ENCODE measurements at regions not wholly inside any gene's neighbourhood (a gene's known extent, or its start where the extent isn't known, plus 50 kb on each side); places are given as distances from the start of the nearest gene placed in this dataset.
A peak's percentile ranks its signal among the peaks of the same experiment; 100 is the strongest.
"Not testable (repeated sequence)": the region's sequence is repeated elsewhere in the genome, so short reads cannot be mapped to it uniquely, and the experiment has no call there.

DNA sequence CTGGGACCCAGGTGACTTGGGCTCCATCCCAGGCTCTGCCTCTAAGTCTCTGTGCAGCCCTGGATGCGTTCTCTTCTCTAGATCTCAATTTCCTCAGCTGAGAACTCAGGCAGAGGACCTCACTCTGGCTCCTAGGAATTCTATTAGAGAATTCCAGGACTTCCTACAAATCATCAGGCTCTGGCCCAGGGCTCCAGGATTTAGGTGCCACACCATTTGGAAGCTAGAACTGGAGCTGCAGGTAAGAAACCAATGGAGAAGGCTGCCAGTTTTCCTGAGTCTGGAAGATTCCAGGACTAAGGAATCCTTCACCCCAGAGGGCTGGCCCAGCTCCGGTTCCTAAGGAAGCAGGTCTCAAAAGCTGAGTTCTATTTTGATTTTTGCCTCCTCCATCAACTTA, 189.8 kb upstream of the CDH5 start:
- DNase-seq (ENCODE audit: low spot score) (no peak), ATAC-seq (no peak)

DNA sequence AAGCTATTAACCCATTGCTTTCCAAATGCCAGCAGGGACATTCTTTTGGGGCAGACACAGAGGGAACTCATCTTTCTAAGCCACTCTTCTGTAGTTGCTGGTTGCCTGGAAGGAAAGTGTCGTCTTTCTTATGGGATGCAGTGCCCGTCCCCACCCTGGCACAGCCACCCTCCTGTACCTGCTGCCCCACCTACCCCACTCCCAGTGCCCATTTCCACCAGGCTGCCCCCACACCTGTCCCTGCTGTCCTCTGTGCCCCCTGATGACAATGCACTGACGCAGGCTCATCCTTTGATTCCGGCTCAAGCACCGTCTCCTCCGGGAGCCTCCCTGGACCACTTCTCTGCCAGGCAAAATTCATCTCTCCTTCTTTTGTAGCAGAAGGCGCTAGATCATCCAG, 190.4 kb upstream of the CDH5 start:
- ATAC-seq = no peak
- DNase-seq (ENCODE audit: low spot score) = no peak

DNA sequence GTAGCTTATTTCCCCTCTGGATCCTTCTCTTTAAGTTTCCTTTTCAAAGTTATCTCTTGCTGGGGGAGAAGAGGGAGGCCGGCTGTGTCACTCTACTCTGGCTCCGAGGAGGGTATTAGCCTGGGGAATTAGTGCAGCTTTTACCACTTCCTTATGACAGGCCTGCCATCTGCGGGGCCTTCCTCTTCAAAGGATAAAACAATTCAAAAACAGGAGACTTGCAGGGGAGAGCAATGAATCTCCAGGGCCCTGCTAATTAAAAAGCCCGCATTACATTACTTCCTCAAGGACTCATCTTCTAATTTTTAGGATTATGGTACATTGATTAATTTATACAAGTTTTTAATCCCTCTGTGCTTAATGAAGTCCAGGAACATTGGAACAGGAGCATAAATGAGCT, 190.9 kb upstream of the CDH5 start:
- DNase-seq (ENCODE audit: low spot score) (no peak), ATAC-seq (no peak)

DNA sequence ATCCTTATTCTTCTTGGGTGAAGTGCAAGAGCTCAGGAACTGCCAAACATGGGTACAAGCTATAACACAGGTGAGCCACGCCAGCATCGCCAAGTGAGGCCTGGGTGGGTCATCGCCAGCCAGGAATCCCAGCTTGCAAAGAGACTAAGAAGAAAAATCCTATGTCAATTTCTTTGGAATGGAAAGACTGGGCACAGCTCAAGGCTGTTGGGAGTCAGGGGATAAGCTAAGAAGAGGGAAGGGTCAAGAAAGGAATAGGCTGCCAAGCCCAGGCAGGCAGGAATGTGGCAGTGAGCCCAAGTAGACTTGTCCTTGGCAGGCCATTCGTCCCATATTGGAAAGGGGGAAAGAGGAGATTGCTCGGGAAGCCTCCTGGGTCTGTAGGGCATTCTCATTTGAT, 191.4 kb upstream of the CDH5 start:
- DNase-seq (ENCODE audit: low spot score) (no peak), ATAC-seq (no peak)

DNA sequence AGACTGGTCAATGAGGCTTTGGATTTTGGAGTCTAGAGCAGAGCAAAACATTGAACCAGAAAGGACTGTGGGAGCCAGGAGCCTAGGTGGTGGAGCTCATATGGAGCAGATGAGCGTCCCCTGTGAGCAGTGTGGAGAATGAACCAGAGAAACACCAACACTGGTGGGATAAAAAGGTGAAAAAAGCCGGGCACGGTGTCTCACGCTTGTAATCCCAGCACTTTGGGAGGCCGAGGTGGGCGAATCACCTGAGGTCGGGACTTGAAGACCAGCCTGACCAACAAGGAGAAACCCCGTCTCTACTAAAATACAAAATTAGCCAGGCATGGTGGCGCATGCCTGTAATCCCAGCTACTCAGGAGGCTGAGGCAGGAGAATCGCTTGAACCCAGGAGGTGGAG, 192.7 kb upstream of the CDH5 start:
- ATAC-seq; DNase-seq (ENCODE audit: low spot score): not testable (repeated sequence)

DNA sequence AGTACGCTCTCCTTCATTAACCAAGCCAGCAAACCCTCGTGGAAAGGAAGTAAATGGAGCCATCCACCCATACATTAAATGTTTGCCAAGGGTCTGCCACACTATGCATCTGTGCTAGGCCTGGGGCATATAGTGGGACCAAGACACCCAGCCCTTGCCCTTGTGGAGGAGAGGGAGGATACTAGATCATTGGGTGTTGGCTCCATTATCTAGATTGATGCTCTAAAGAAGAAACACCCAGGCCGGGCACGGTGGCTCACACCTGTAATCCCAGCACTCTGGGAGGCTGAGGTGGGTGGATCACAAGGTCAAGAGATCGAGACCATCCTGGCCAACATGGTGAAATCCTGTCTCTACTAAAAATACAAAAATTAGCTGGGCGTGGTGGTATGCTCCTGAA, 193.3 kb upstream of the CDH5 start:
- ATAC-seq; DNase-seq (ENCODE audit: low spot score): not testable (repeated sequence)

DNA sequence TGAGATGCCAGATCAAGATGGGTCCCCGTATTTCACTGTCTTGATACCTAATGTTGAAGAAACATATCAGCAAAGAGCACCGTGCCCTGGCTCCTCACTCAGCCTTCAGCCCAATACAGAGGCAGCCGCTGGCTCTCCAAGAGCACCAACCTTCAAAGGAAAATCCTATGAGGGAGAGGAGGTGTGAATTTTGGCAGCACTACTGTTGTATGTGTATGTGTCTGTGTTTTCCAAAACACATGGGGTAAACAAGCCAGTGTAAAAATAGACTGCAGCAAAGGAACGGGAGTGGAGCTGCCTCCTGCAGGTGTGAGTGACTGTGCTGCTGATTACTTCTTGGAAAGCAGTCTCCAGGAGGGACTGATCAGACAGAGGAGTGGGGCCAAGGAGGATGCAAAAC, 194.0 kb upstream of the CDH5 start:
- ATAC-seq (no peak), DNase-seq (ENCODE audit: low spot score) (no peak)

DNA sequence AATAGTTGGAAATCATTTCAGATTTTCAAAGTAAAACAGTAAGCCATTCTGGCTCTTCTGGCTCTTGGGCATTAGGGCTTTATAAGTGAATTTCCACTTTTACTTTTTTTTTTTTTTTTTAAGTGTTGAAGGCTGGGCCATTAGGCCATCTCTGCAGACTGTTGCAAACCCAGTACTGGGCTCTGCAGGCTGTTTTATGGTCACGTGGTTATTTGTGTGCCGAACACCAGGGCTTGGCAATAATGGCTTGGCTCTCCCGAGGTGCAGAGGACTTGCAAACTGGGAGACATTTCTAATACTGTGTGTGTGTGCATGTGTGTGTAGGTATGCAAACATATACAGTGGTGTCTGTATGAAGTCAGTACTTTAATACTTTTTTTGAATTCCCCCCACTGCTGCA, 194.9 kb upstream of the CDH5 start:
- peak; percentile 48 for ATAC-seq
- no peak for DNase-seq (ENCODE audit: low spot score)

DNA sequence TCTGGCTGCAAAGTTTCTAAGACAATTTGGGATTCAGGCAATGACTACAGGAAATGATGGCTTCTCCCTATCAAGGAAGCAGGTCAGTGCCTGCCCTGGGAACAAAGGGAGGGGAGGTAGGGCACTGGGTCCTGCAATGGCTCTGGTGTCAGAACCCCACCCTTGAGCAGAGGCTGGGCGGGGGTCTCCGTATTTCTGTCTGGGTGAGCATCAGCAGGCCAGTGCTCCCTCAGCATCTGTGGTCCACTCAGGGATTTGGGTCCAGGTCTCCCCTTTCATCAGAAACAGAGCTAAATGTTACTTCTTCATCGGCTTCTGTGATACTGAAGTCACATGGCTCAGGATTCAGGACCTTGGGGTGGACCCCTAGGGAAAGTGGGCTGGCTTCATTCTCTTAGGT, 195.5 kb upstream of the CDH5 start:
- ATAC-seq (no peak), DNase-seq (ENCODE audit: low spot score) (no peak)

DNA sequence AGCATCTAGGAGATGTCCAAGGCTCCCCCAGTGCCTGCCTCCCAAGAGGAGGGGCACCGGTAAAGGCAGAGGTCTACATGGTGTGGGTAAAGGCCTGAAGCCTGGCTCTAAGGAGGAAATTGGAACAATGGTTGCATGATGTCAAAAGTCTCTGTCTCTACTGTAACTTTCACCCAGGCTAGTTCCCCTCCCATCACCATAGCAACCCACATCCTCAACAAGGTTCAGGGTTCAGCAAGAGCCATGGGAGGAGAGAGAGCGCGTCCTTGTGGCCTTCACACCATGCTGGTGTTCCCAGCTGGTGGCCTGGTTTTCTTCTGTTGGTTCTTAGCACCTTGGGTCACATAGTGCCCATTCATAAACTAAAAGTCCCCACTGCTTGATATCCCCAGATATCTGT, 196.7 kb upstream of the CDH5 start:
- DNase-seq (ENCODE audit: low spot score) (no peak), ATAC-seq (no peak)

DNA sequence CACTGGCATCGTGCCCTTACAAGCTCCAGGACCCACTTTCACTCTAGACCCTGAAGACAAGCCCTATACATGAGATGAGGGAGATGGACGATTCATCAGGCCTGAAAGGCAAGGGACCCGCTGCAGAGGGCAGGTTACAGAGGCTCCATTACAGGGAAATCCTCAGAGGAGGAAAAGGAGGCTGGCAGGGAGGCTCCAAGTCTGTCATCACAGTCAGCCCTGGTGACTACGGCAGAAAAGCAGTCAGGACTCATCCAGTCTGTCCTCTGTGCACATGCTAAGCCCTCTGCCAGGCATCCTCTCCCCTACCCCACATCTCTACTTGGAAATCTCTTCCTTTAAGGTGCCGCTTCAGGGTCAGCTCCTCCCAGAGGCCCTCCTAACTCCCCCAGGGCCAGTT, 197.7 kb upstream of the CDH5 start:
- DNase-seq (ENCODE audit: low spot score) = no peak
- ATAC-seq = no peak

DNA sequence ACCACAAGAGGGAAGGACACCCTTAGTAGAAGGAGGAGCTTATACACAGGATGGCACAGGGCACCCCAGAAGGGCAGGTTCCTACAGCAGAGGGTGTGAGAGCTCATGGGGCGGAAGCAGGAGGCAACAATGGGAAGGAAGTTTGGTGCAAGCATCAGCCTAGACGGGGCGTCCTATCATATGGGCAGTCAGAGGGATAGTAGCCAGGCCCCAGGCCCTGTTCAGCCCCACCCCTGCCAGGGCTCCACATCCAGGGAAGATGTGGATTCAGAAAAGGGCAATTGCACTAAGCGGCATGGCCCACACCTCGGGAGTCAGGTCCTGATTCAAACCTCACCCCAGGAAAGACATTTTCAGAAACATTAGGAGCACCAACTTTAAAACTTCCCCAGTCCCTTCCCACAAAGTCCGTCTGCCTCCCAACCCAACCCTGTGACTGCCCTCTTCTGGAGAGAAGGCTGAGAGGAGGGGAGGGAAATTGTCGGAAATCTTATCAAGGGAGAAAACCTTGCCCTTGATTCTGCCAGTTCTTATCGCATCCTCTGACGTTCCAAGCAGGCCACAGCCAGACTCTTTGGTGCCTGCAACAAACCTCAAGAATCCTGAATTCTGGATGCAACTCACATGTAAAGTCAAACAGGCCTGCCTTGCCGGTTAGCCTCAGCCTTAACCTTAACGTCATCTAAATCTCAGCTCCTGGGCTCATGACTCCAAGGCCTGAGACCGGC, 198.8 kb upstream of the CDH5 start:
- ATAC-seq (peak; percentile 62), DNase-seq (ENCODE audit: low spot score) (no peak)

DNA sequence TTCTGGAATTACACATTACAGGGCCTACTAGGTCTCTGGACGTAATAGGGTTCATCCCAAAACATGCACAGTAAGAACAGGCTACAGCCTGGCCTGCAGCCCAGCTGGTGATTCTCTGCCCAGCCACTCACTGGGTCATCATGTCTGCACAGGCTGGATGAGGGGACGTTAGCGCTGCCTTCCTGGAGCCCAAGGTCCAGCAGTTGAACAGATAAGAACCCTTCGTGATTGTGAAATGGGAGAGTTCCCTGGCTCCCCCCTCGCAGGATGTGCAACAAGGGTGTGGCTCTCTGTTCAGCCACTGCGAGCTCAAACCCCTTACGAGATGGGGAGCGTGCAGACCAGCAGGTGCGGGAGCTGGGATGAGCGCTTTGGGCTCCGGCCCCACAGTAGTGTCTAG, 200.0 kb upstream of the CDH5 start:
- peak; percentile 19 for ATAC-seq
- no peak for DNase-seq (ENCODE audit: low spot score)

DNA sequence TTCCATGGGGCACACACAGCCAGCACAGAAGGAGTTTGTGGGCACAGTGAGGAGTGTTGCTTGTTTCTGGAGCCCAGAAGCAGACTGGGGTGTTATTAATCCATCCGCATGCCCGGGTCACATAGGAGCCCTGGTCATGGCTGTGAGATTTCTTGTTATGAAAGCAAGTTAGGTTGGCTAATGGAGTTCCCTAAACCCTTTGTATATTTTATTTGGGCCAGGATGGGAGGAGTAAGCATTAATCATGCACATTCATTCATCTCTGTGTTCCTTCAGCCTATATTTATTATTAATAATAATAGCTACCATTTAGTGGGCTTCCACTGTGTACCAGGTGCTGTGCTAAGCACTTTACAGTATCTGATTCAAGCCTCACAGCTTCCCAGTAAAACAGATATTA, 200.6 kb upstream of the CDH5 start:
- ATAC-seq (no peak), DNase-seq (ENCODE audit: low spot score) (no peak)

DNA sequence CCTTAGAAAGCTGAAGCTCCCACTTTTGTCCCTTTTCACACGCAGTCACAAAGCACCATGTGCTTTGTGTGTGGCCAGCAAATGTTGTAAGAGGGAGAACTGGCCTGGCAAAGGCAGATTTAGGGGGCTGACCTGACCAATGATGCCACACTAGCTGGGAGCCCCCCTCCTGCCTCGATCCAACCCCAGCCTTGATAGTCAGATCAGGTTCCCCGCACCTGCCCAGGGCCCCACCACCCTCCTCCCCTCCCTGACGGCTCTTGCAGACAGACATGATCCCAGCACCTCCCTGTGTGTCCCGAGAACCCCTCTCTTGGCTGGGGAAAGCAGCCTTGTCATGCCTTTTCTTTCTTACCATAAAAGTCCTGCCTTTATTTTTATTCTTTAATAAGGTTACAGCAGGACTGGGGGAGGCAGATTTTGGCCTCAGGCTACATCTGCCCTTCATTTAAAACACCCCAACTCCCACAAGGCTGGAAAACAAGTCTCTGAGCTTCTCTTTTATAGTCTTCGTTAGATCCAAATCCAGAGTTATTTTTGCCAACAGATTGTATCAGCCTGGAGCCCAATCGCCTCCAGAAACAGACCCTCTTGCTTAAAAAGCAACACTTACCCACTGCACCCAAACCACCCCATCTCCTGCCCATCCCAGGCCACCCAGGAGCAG, 201.8 kb upstream of the CDH5 start:
- no peak for ATAC-seq
- DNase-seq (ENCODE audit: low spot score) = no peak

DNA sequence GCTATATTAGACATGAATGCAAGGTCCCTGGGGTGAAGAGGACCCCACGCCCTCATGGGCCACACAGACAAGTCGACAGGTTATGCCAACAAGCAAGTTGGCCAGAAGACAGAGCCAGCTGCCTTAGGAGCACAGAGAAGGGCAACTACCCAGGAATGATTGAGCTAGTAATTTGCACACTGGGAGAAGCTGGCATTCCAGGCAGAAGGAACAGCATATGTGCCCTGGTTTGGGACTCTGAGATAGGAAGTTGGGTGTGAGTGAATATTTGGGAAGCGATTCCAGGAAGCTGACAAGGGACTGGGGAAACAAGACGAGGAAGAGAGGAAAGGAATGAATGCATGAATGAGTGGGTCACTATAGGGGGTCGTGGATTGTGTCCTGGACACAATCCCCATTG, 203.7 kb upstream of the CDH5 start:
- DNase-seq (ENCODE audit: low spot score) (no peak), ATAC-seq (no peak)

DNA sequence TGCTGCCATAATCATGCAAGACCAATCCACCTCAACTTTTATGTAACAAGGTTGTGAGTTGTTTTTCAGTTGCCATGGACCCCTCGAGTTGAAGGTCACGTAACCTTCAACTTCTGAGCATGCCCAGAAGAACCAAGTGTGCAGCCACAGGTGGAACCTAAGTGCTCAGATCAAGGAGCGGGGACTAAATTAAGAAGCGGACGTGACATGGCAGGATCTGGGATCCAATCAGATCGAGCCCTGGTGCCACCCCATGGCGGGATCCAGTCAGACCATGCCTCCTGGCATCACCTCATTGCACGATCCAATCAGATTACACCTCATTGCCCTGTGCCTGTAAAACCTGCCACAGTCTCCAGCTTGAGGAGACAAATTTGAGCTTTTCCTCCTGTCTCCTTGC, 204.5 kb upstream of the CDH5 start:
- ATAC-seq = no peak
- no peak for DNase-seq (ENCODE audit: low spot score)

DNA sequence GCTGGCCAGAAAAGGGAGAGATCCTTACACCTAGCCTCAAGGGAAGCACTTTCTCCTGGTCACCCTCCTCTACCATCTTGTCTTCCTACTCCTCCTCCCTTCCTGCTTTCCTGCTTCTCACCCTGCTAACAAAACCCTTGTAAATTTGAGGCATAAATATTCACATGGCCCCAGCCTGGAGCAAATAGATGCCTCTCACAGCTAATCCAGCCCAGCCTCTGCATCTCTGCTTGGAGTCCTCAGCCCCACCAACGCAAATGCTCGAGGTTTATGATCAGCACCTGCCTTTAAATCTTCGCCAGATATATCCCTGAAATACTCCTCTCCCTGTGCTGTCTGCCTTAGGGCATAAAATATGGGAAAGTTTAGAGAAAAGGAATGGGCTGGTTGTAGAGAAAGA, 205.2 kb upstream of the CDH5 start:
- no peak for ATAC-seq
- DNase-seq (ENCODE audit: low spot score) = no peak

DNA sequence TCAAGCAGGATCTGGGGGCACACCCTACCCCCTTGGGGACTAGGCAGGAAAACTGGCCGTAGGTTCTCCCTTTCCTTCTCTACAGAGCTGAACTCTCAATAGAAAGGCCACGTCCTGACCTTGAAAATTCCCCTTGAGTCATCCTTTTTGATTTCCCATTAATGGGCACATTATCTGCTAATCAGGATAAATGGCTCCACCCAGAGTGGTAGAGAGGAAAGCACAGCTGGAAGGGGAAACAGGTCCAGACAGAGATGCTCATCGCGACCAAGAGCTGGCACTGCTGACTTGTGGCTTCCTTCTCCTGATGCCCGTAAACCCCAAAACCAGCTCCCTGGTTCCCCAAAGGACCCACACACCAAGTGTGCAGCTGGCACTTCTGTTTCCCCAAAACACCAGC, 206.5 kb upstream of the CDH5 start:
- no peak for DNase-seq (ENCODE audit: low spot score)
- ATAC-seq = no peak

DNA sequence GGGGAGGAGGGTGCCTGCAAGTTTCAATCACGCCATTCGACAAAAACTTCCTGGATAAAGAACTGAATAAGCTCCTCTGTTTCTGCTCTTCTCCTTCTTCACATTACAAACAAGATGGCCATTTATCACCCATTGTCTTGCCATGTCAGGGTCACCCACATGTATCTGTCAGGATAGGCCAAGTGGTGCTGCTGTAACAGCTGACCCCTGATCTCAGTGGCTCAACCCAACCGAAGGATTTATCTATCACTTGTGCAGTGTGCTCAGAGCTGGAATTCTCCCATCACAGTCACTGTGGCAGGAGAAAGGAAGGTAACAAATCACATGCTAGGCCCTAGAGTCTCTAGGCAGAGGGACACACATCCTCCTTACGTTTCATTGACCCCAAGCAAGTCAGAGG, 210.0 kb upstream of the CDH5 start:
- ATAC-seq (no peak), DNase-seq (ENCODE audit: low spot score) (no peak)

DNA sequence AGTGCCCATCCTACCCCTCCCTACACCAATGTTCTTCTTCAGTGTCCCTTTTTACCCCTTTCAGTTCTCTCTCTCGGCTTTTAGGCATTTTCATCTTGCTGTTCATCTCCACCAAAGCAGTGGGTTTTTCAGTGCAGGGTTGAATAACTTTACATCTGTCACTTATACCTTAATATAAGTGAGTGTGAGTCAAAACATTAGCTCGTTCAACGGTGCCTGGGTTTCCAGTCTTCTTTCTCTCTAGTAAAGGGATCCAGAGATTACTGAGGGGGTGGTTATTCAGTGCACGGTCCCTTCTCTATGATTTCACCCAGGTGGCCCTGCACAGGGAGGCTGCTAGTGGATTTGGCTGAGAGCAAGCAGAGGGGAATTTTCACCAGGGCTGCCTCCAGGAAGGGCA, 210.6 kb upstream of the CDH5 start:
- no peak for ATAC-seq
- DNase-seq (ENCODE audit: low spot score) = no peak

DNA sequence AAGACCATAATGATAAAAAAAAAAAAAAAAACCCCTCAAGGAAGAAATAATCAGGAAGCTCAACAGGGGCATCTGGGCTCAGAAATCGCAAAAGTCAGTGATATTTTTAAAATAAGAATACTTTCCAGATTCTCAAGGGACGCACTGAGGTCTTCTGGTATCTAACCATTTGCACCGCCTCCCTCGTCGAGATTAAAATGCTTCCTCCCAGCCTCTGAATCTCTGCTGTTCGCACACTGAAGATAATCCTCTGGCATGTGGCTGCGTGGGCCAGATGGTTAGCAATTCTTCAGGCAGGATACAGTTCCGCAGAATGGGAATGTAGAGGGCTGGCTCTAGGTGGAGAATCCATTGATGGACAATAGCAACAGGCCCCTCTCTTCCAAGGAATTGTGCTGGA, 211.7 kb upstream of the CDH5 start:
- ATAC-seq (no peak), DNase-seq (ENCODE audit: low spot score) (no peak)

DNA sequence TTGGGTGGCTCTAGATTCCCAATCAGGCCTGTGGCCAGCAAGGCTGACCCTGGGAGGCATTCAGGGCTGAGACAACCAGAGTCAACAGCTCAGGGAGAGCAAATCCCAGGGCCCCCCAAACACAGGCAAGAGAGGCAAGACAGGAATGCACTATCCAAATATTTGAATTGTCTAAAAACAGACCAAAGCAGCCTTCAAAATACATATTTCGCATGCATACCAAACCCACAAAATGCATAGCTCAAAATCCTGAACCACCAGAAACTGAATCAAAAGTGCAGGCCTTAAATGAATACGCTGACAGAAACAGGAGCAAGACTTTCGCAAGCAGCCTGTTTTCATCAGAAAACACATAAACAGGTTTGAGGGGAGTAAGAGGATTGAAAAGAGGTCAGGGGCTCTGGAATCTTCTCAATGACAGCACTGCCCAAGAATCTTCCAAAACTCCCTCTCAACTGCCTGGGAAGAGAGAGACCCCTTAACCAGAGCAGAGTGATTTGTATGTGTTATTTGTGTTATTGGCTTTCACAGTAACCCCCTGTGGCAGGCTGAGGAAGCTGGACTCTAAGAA, 213.6 kb upstream of the CDH5 start:
- DNase-seq (ENCODE audit: low spot score) = no peak
- no peak for ATAC-seq

Measured in left lobe of liver (tissue), 2 donors.